ENCODE measurements at regions not wholly inside any gene's neighbourhood (a gene's known extent, or its start where the extent isn't known, plus 50 kb on each side); places are given as distances from the start of the nearest gene placed in this dataset.

DNA sequence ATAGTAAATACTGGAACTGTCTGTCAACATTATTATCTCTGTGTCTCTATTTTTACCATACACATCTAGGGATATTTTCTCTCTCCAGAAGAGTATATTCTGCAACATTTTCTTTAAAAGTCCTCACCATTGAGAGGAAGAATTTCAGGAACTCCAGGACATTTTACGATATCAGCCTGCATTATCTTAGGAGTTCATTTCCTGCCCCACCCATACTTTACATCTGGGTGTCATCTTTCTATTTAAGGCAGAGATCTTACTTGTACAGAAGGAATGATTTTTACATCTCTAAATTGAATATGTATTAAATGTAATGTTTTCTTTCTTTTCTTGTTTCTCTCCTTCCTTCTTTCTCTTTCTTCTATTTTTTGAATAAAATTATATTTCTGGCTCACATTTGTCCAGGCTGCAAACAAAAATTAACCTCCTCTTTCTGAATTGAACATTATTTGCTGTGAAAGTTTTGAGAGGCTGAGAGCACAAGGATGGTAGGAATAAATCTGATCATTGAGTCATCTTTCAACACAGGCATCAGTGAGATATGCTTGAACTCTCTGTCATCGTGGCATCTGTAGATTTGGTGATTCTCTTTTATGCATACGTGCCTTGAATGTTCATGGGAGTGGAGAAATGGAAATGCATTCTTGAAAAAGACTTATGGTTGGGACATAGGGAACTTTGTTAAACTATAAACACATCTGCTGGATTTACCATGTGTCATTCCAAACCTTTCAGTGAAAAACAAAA lies 753.6 kb downstream of the SLC16A7 start:
- TF ChIP-seq CTCF (IDR thresholded peaks at IDR 0.05) (no peak), POLR2A (IDR thresholded peaks at IDR 0.05) (no peak)

Data from prostate gland (tissue), 2 donors.